Endodermal cell (in vitro differentiated cells): ENCODE measurements at regions not wholly inside any gene's neighbourhood (a gene's known extent, or its start where the extent isn't known, plus 50 kb on each side); places are given as distances from the start of the nearest gene placed in this dataset.

Source experiments
- DNase-seq: peaks from one replicate; pipeline ENCODE4 v3.0.0-alpha.2; 2017
- H3K27ac ChIP-seq: 2 replicates; pipeline ENCODE4 v1.5.1; 2013; ENCODE audit warnings: mild to moderate bottlenecking, low read depth, low read length, moderate library complexity
- H3K27me3 ChIP-seq: 2 replicates; pipeline ENCODE4 v1.6.1; 2013; ENCODE audit warnings: mild to moderate bottlenecking, low read length, moderate library complexity; ENCODE audit not compliant: insufficient read depth, control insufficient read depth, poor library complexity, severe bottlenecking
- H3K36me3 ChIP-seq: 2 replicates; pipeline ENCODE4 v1.7.0; 2013; ENCODE audit warnings: mild to moderate bottlenecking, low read length, moderate library complexity; ENCODE audit not compliant: control insufficient read depth, insufficient read depth
- H3K4me1 ChIP-seq: one replicate; pipeline ENCODE4 v1.7.0; 2013; ENCODE audit warnings: low read length; ENCODE audit not compliant: control insufficient read depth, insufficient read depth
- H3K4me3 ChIP-seq: 2 replicates; pipeline ENCODE4 v1.5.1; 2013; ENCODE audit warnings: mild to moderate bottlenecking, low read length, moderate library complexity
- H3K9ac ChIP-seq: 2 replicates; pipeline ENCODE4 v1.6.1; 2013; ENCODE audit warnings: mild to moderate bottlenecking, low read length, moderate library complexity; ENCODE audit not compliant: poor library complexity, severe bottlenecking; ENCODE audit errors: extremely low read depth
- H3K9me3 ChIP-seq: 2 replicates; pipeline ENCODE4 v1.6.1; 2013; ENCODE audit warnings: mild to moderate bottlenecking, low read length, moderate library complexity; ENCODE audit not compliant: control insufficient read depth
- H3K27ac Mint-ChIP-seq: 2 replicates; pipeline ENCODE4 v1.8.0; 2020; ENCODE audit warnings: mixed read lengths
- H3K27me3 Mint-ChIP-seq: 2 replicates; pipeline ENCODE4 v1.8.0; 2021; ENCODE audit warnings: mild to moderate bottlenecking, mixed read lengths; ENCODE audit not compliant: insufficient read depth
- H3K36me3 Mint-ChIP-seq: 2 replicates; pipeline ENCODE4 v1.8.0; 2020; ENCODE audit warnings: low read depth, mixed read lengths
- H3K4me1 Mint-ChIP-seq: 2 replicates; pipeline ENCODE4 v1.8.0; 2020; ENCODE audit warnings: mixed read lengths
- H3K4me3 Mint-ChIP-seq: 2 replicates; pipeline ENCODE4 v1.8.0; 2020; ENCODE audit warnings: mild to moderate bottlenecking, moderate library complexity, mixed read lengths
- H3K9me3 Mint-ChIP-seq: 2 replicates; pipeline ENCODE4 v1.8.0; 2020; ENCODE audit warnings: mild to moderate bottlenecking, mixed read lengths
- WGBS, 2 experiments: methylation state at CpG; one replicate each; pipeline versions ENCODE4 v1.1.5 to v1.1.7; 2013; ENCODE audit warnings: missing lambda C conversion rate in 2 of 2, mixed read lengths in 1 of 2; ENCODE audit not compliant: insufficient coverage in 1 of 2, insufficient read length in 1 of 2; 5-methylcytosine and 5-hydroxymethylcytosine counted together
- TF ChIP-seq, protein P1 (sequence below): fragments of 200-600 bp; sonication (generic); conservative IDR thresholded peaks from 2 replicates; pipeline ENCODE4 v1.5.0; 2021; ENCODE audit warnings: antibody characterized with exemption, mild to moderate bottlenecking

DNA sequence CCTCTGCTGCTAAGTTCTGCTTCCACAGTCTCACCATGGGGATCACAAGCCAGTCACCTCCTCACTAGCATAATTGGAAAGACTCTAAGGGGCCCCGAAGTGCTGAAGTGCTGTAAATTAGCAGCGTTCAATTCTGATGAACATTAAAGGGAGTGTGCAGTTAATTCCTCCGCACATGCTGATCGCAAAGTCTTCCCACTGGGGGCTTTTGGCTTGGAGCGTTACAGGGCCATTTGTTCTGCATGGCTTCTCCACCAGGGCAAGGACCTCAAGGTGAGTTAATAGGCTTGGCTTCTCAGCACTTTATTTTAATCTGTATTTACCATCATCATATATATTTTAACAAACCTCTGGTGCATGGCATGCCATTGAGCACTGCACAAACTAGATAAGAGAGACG is 216.3 kb upstream of the PARD3B start:
- H3K27me3 Mint-ChIP-seq = peaks cover 2% of the 10 kb centered on the region
- H3K4me1 ChIP-seq = no peaks in the 10 kb centered on the region
- H3K27ac Mint-ChIP-seq = no peak overlapping the region
- no peaks in the 10 kb centered on the region for H3K36me3 Mint-ChIP-seq
- TF ChIP-seq, protein P1, sequence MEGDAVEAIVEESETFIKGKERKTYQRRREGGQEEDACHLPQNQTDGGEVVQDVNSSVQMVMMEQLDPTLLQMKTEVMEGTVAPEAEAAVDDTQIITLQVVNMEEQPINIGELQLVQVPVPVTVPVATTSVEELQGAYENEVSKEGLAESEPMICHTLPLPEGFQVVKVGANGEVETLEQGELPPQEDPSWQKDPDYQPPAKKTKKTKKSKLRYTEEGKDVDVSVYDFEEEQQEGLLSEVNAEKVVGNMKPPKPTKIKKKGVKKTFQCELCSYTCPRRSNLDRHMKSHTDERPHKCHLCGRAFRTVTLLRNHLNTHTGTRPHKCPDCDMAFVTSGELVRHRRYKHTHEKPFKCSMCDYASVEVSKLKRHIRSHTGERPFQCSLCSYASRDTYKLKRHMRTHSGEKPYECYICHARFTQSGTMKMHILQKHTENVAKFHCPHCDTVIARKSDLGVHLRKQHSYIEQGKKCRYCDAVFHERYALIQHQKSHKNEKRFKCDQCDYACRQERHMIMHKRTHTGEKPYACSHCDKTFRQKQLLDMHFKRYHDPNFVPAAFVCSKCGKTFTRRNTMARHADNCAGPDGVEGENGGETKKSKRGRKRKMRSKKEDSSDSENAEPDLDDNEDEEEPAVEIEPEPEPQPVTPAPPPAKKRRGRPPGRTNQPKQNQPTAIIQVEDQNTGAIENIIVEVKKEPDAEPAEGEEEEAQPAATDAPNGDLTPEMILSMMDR = peak; percentile 26
- peaks cover 9% of the 10 kb centered on the region for H3K4me1 Mint-ChIP-seq
- no peak overlapping the region for H3K4me3 ChIP-seq
- no peak overlapping the region for H3K4me3 Mint-ChIP-seq
- no peak overlapping the region for H3K27ac ChIP-seq
- H3K9me3 Mint-ChIP-seq = no peaks in the 10 kb centered on the region
- no peaks in the 10 kb centered on the region for H3K9me3 ChIP-seq
- WGBS, 2 experiments = 95% methylated on average over 6 of the region's 6 CpGs
- H3K36me3 ChIP-seq = no peaks in the 10 kb centered on the region
- H3K27me3 ChIP-seq = no peaks in the 10 kb centered on the region
- no peak overlapping the region for H3K9ac ChIP-seq
- DNase-seq = no peak

GRCh38 chr2:204329532-204329931 is 215.7 kb upstream of the PARD3B start:
- WGBS, 2 experiments = 82 to 94% methylated on average over 2 to 4 of the region's 4 CpGs

DNA sequence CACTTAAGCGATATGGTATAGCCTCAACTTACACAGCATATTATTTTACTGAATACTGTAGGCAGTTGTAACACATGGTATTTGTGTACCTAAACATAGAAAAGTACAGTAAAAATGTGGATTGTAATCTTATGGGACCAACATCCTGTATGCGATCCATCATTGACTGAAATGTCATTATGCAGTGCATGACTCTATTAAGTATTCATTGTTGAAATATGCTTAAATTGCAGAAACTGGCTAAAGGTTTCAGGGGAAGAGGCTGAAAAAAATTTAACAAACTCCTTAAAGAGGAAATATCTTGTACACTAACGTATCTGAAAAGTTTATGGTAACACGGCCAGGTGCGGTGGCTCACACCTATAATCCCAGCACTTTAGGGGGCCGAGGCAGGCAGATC is 214.1 kb upstream of the PARD3B start:
- Histone ChIP-seq H3K4me1 (no peaks in the 10 kb centered on the region), H3K9me3 (no peaks in the 10 kb centered on the region), H3K27me3 (no peaks in the 10 kb centered on the region), H3K27ac (no peak overlapping the region), H3K4me3 (no peak overlapping the region), H3K36me3 (no peaks in the 10 kb centered on the region), H3K9ac (no peak overlapping the region)
- TF ChIP-seq, protein P1 = no peak
- H3K36me3 Mint-ChIP-seq = no peaks in the 10 kb centered on the region
- H3K27ac Mint-ChIP-seq = no peak overlapping the region
- H3K27me3 Mint-ChIP-seq = peaks cover 2% of the 10 kb centered on the region
- H3K4me1 Mint-ChIP-seq = peaks cover 5% of the 10 kb centered on the region
- H3K9me3 Mint-ChIP-seq = no peaks in the 10 kb centered on the region
- no peak for DNase-seq
- H3K4me3 Mint-ChIP-seq = no peak overlapping the region
- 94 to 100% methylated on average over 2 to 6 of the region's 6 CpGs for WGBS, 2 experiments

More at GRCh38 chr2:204329532-204329931, 215.7 kb upstream of the PARD3B start:
- no peaks in the 10 kb centered on the region for H3K27me3 ChIP-seq
- Mint-ChIP-seq H3K27me3 (peaks cover 2% of the 10 kb centered on the region), H3K4me1 (peaks cover 5% of the 10 kb centered on the region), H3K36me3 (no peaks in the 10 kb centered on the region), H3K9me3 (no peaks in the 10 kb centered on the region), H3K27ac (no peak overlapping the region), H3K4me3 (no peak overlapping the region)
- no peak overlapping the region for H3K27ac ChIP-seq
- TF ChIP-seq, protein P1 = no peak
- no peaks in the 10 kb centered on the region for H3K4me1 ChIP-seq
- no peak for DNase-seq
- no peaks in the 10 kb centered on the region for H3K9me3 ChIP-seq
- H3K9ac ChIP-seq = no peak overlapping the region
- no peaks in the 10 kb centered on the region for H3K36me3 ChIP-seq
- H3K4me3 ChIP-seq = no peak overlapping the region
